ENCODE measurements at regions not wholly inside any gene's neighbourhood (a gene's known extent, or its start where the extent isn't known, plus 50 kb on each side); places are given as distances from the start of the nearest gene placed in this dataset.

DNA sequence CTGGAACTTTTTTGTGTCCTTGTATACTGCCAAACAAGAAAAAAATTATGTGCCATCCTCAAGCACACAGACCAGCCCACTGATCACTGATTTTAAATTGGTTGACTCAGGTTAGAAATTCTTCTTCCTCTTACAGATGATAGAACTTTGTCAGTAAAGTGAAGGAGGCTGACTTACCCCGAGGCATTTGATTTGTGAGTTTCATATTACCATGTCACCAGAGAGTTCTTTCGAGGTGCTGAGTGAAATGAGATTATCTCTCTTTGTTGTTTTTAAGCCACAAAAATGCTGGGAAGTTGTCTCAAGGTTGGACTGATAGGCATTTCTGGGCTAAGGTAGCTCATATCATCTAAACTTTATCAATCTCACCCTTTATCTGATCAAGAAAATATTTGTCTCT lies 78.8 kb upstream of the FAM180A start:
- 70 to 88% (median 75%) methylated on average over 2 of the region's 2 CpGs for WGBS, 3 donors
- intact Hi-C loops (cut with DNase I), result no loop called here

DNA sequence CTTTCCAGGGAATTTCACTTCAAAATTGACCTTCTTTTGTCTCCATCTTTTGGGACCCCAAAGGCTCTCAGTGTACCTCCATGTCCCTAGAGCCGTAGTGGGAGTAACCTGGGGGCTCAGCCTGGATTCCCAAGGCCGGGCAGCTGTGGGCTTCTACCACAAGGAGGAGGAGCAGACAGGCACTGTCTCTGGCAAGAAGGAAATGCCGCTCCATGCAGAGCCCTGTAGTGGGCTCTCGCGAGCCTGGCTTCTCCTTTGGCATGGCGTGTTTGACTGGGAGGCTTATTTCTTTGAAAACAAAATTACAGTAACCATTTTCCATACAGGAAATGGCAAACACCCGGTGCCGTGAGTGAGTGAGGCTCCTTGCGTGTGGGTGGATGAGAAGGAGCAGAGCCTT lies 76.8 kb upstream of the FAM180A start:
- intact Hi-C loops (cut with DNase I), result no loop called here
- WGBS, 3 donors, result 74 to 93% (median 83%) methylated on average over 9 of the region's 9 CpGs
- TF ChIP-seq, protein P1, sequence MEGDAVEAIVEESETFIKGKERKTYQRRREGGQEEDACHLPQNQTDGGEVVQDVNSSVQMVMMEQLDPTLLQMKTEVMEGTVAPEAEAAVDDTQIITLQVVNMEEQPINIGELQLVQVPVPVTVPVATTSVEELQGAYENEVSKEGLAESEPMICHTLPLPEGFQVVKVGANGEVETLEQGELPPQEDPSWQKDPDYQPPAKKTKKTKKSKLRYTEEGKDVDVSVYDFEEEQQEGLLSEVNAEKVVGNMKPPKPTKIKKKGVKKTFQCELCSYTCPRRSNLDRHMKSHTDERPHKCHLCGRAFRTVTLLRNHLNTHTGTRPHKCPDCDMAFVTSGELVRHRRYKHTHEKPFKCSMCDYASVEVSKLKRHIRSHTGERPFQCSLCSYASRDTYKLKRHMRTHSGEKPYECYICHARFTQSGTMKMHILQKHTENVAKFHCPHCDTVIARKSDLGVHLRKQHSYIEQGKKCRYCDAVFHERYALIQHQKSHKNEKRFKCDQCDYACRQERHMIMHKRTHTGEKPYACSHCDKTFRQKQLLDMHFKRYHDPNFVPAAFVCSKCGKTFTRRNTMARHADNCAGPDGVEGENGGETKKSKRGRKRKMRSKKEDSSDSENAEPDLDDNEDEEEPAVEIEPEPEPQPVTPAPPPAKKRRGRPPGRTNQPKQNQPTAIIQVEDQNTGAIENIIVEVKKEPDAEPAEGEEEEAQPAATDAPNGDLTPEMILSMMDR (IDR thresholded peaks at IDR 0.05), result no peak
- TF ChIP-seq POLR2A (IDR thresholded peaks at IDR 0.05) (no peak), EP300 (IDR thresholded peaks at IDR 0.05) (no peak)

More for the DNA sequence above, 78.8 kb upstream of the FAM180A start:
- TF ChIP-seq, protein P1 (IDR thresholded peaks at IDR 0.05), result no peak
- TF ChIP-seq POLR2A (IDR thresholded peaks at IDR 0.05) (no peak), EP300 (IDR thresholded peaks at IDR 0.05) (no peak)
- Histone ChIP-seq H3K36me3 (no peaks in the 10 kb centered on the region), H3K27ac (no peak overlapping the region), H3K4me3 (no peak overlapping the region), H3K27me3 (no peaks in the 10 kb centered on the region), H3K4me1 (ENCODE audit: insufficient read depth) (no peaks in the 10 kb centered on the region), H3K9me3 (no peaks in the 10 kb centered on the region)
- DNase-seq, result no peak

DNA sequence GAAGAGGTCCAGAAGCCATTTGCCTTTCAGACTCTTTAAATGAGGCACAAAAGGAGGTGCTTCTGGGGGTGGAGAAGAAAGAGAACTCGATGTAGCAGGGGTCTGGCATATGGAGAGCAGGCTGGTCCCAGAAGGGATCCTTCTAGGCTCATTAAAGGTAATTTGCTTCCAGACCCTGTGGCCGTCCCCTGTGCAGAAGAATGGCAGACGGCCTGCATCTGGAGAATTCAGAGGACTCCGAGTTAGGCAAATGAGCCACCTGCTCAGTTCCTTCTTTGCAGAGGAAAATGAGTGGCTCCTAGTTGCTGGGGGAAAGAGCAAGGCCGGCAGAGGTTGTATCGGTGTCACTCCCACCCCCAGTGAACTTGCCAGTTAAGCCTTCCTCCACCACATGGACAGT lies 73.8 kb upstream of the FAM180A start:
- Histone ChIP-seq H3K4me1 (ENCODE audit: insufficient read depth) (no peaks in the 10 kb centered on the region), H3K9me3 (no peaks in the 10 kb centered on the region), H3K27me3 (no peaks in the 10 kb centered on the region), H3K4me3 (no peak overlapping the region), H3K36me3 (no peaks in the 10 kb centered on the region), H3K27ac (no peak overlapping the region)
- no peak for DNase-seq
- 88 to 93% (median 89%) methylated on average over 6 of the region's 6 CpGs for WGBS, 3 donors
- intact Hi-C loops (cut with DNase I), result no loop called here
- TF ChIP-seq POLR2A (IDR thresholded peaks at IDR 0.05) (no peak), EP300 (IDR thresholded peaks at IDR 0.05) (no peak)
- TF ChIP-seq, protein P1 (IDR thresholded peaks at IDR 0.05), result no peak

More for the DNA sequence above, 76.8 kb upstream of the FAM180A start:
- Histone ChIP-seq H3K9me3 (no peaks in the 10 kb centered on the region), H3K36me3 (no peaks in the 10 kb centered on the region), H3K27me3 (no peaks in the 10 kb centered on the region), H3K4me3 (no peak overlapping the region), H3K27ac (no peak overlapping the region), H3K4me1 (ENCODE audit: insufficient read depth) (no peaks in the 10 kb centered on the region)
- no peak for DNase-seq

DNA sequence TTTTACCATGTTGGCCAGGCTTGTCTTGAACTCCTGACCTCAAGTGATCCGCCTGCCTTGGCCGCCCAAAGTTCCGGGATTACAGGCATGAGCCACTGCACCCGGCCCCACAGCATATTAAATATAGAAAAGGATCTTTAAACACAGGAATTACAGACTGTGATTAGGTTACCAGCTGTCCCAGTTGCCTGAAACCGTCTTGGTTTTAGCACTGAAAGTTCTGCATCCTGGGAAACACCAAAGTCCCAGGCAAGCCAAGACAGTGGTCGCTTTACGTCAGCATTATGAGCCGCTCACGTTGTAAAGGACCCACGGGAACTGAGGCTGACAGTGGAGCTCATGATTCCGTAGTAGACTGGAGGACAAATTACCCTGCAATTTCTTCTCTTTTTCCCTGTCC lies 69.0 kb upstream of the FAM180A start:
- WGBS, 3 donors, result 74 to 83% (median 78%) methylated on average over 11 of the region's 11 CpGs
- Histone ChIP-seq H3K36me3 (no peaks in the 10 kb centered on the region), H3K27me3 (no peaks in the 10 kb centered on the region), H3K4me3 (no peak overlapping the region), H3K9me3 (no peaks in the 10 kb centered on the region), H3K4me1 (ENCODE audit: insufficient read depth) (no peaks in the 10 kb centered on the region), H3K27ac (no peak overlapping the region)
- no peak for DNase-seq
- TF ChIP-seq POLR2A (IDR thresholded peaks at IDR 0.05) (no peak), EP300 (IDR thresholded peaks at IDR 0.05) (no peak)
- TF ChIP-seq, protein P1 (IDR thresholded peaks at IDR 0.05), result no peak
- intact Hi-C loops (cut with DNase I), result no loop called here

DNA sequence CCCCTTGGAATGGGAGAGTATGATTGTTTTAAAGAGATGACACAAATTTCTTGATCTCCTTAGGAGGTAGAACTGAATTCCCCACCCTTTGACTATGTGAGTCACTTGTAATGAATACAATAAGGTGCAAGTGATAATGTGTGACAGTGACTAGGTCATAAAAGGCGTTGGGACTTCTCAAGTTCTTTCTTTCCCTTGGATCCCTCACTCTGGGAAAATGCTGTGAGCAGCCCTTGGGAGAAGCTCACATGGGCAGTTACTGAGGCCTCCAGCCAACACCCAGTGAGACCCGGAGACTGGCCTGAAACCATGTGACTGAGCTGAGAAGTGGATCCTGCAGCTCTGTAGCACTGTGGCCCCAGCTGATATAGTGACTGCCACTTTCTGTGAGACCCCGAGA lies 66.4 kb upstream of the FAM180A start:
- 58 to 70% (median 65%) methylated on average over 3 of the region's 3 CpGs for WGBS, 3 donors
- TF ChIP-seq POLR2A (IDR thresholded peaks at IDR 0.05), result no peak
- TF ChIP-seq, protein P1 (IDR thresholded peaks at IDR 0.05), result no peak
- TF ChIP-seq EP300 (IDR thresholded peaks at IDR 0.05), result no peak
- H3K4me1 ChIP-seq (ENCODE audit: insufficient read depth), result no peaks in the 10 kb centered on the region
- no peaks in the 10 kb centered on the region for H3K36me3 ChIP-seq
- H3K9me3 ChIP-seq, result no peaks in the 10 kb centered on the region
- H3K27me3 ChIP-seq, result no peaks in the 10 kb centered on the region
- no peak overlapping the region for H3K4me3 ChIP-seq
- intact Hi-C loops (cut with DNase I), result no loop called here
- DNase-seq, result no peak
- H3K27ac ChIP-seq, result no peak overlapping the region
